Central memory CD8-positive, alpha-beta T cell (primary cell): ENCODE measurements at regions not wholly inside any gene's neighbourhood (a gene's known extent, or its start where the extent isn't known, plus 50 kb on each side); places are given as distances from the start of the nearest gene placed in this dataset.

Experiments
- ATAC-seq: fragments of 150-1000 bp; cut with Tn5 transposase; replicated peaks from 2 replicates; pipeline ENCODE4 v1.10.0; 2022; ENCODE audit warnings: mild to moderate bottlenecking, moderate FRiP score, moderate number of reproducible peaks; ENCODE audit not compliant: poor library complexity, severe bottlenecking; ENCODE audit errors: extremely low read depth
- DNase-seq, 2 donors: peaks; one replicate each; pipeline ENCODE4 v3.0.0; 2021; ENCODE audit warnings: low spot score in 2 of 2
- H3K27ac Mint-ChIP-seq: one replicate; pipeline ENCODE4 v1.8.0; 2022; ENCODE audit warnings: low read depth, mild to moderate bottlenecking, moderate library complexity, mixed read lengths
- H3K27me3 Mint-ChIP-seq: one replicate; pipeline ENCODE4 v1.8.0; 2022; ENCODE audit warnings: mixed read lengths
- H3K36me3 Mint-ChIP-seq: one replicate; pipeline ENCODE4 v1.8.0; 2022; ENCODE audit warnings: mild to moderate bottlenecking, moderate library complexity, mixed read lengths; ENCODE audit not compliant: insufficient read depth
- H3K4me1 Mint-ChIP-seq: one replicate; pipeline ENCODE4 v1.8.0; 2022; ENCODE audit warnings: mixed read lengths
- H3K4me3 Mint-ChIP-seq: one replicate; pipeline ENCODE4 v1.8.0; 2022; ENCODE audit warnings: mild to moderate bottlenecking, moderate library complexity, mixed read lengths
- H3K9me3 Mint-ChIP-seq: one replicate; pipeline ENCODE4 v1.8.0; 2022; ENCODE audit warnings: mixed read lengths

DNA sequence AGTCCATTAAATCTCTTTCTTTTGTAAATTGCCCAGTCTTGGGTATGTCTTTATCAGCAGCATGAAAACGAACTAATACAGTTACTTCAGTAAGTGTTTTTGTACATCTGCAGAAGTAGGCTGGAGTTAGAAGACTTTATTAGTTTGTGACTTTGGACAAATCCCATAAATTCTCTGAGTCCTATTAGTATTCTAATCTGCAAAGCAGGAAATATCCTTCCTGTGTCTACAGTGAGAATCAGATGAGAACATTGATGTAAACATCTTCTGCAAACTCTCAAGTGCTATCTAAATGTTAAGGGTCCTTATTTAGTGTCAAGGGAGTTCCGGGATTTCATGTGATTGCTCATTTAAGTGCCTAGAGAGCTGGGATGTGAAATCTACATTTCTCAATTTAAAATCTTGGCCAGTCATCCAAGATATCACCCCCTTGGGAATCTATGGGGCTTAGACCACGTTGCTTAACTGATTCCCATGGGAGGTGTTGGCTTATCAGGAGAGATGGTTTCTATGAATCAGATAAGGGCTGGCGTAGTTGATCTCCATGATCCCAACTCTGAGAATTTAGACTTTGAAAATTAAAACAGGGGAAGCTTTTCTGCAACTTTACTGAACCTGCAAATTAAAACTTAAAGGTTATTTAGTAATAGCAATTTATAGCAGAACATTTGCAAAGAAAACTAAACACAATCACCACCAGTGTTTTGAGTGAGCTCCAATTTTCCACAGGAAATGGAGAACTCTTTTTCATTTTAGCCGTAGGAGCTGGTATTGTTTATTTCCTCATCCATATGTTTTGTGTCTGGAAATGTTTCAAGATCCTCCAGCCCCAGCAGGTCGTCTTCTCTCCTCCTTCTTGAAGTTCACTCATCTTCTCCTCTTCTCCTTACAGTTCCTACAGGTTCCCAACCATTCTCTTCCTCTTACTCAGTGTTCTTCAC is 241.6 kb upstream of the CD180 start:
- Mint-ChIP-seq H3K4me1 (no peaks in the 10 kb centered on the region), H3K36me3 (no peaks in the 10 kb centered on the region), H3K27me3 (no peaks in the 10 kb centered on the region), H3K27ac (no peak overlapping the region), H3K4me3 (no peak overlapping the region), H3K9me3 (no peaks in the 10 kb centered on the region)
- DNase-seq (no peak), ATAC-seq (no peak)

DNA sequence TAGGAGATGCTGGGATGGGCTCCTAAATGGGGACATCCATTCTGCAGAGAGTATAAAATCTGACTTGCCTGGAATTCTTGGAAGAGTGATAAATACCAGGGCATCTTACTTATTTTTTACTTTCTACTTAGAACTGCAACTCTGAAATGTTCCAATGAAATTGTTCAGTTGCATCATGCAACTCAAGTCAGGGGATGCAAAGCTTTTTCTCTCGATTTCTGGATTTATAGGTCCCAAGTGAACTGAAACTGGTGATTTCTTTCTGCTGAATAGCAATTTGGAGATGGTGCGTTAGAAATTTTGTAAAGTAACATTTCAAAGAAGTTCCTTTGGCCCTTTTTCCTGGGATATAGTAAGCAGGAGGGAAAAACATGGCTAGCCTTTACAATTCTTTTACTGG is 238.4 kb upstream of the CD180 start:
- Mint-ChIP-seq H3K27ac (no peak overlapping the region), H3K36me3 (no peaks in the 10 kb centered on the region), H3K27me3 (no peaks in the 10 kb centered on the region), H3K4me1 (no peaks in the 10 kb centered on the region), H3K4me3 (no peak overlapping the region), H3K9me3 (no peaks in the 10 kb centered on the region)
- no peak for DNase-seq
- no peak for ATAC-seq

DNA sequence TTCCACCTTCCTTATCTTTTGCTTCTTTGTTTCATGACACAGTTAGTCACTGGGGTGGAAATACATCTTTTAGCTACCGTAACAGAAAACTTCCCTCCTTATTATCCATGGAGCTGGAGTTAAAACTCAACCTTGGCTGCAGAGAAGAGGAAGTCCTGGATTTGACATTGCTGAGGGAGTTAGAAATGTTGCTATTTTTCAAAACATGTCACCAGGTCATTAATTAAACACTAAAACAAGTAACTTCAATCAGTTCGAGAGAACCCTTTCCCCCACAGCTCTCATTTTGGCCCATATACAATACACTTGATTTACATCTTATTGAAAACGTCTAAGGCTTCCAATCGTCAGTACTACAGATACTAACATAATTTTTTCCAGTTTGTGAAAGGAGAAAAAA is 237.9 kb upstream of the CD180 start:
- no peaks in the 10 kb centered on the region for H3K36me3 Mint-ChIP-seq
- ATAC-seq: no peak
- H3K4me1 Mint-ChIP-seq: no peaks in the 10 kb centered on the region
- no peak overlapping the region for H3K27ac Mint-ChIP-seq
- no peaks in the 10 kb centered on the region for H3K27me3 Mint-ChIP-seq
- no peak for DNase-seq
- no peak overlapping the region for H3K4me3 Mint-ChIP-seq
- no peaks in the 10 kb centered on the region for H3K9me3 Mint-ChIP-seq

DNA sequence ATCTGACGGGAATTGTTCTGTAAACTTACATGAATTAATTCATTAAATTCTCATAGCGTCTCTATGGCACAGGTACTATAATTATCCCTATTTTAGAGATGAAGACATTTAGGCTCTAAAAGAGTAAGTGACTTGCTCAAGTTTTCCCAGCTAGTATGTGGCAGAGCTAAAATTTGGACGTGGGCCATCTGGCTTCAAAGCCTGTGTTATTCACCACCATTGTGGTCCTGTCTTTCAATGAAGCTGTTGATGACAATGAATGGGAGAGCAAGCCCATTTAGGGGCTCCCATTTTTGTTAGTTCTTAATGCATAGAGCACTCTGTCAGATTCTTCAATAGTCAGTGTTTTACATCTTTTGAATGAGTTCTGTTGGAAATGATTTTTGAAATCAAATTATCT is 236.0 kb upstream of the CD180 start:
- H3K36me3 Mint-ChIP-seq: no peaks in the 10 kb centered on the region
- DNase-seq (no peak), ATAC-seq (no peak)
- H3K4me3 Mint-ChIP-seq: no peak overlapping the region
- H3K27me3 Mint-ChIP-seq: no peaks in the 10 kb centered on the region
- H3K27ac Mint-ChIP-seq: no peak overlapping the region
- no peaks in the 10 kb centered on the region for H3K4me1 Mint-ChIP-seq
- H3K9me3 Mint-ChIP-seq: no peaks in the 10 kb centered on the region

DNA sequence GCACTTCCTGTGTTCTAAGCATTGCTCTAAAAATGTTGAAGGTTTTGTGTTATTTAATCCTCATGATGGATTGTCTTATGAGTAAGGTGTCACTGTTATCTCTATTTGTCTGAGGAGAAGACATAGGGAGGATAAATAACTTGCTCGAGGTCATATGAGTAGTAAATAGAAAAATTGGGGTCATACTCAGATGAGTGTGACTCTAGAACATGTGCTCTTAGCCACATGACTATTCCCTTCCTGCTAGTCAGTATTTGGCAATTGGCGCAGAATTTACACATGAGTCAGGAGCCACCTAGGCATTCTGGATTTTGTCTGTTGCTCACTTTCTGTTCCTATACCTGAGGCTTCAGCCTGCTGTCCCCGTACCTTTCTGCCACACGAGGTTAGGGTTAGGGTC is 234.6 kb upstream of the CD180 start:
- ATAC-seq (no peak), DNase-seq (no peak)
- H3K4me1 Mint-ChIP-seq: no peaks in the 10 kb centered on the region
- no peaks in the 10 kb centered on the region for H3K27me3 Mint-ChIP-seq
- no peaks in the 10 kb centered on the region for H3K36me3 Mint-ChIP-seq
- H3K9me3 Mint-ChIP-seq: no peaks in the 10 kb centered on the region
- no peak overlapping the region for H3K4me3 Mint-ChIP-seq
- H3K27ac Mint-ChIP-seq: no peak overlapping the region

DNA sequence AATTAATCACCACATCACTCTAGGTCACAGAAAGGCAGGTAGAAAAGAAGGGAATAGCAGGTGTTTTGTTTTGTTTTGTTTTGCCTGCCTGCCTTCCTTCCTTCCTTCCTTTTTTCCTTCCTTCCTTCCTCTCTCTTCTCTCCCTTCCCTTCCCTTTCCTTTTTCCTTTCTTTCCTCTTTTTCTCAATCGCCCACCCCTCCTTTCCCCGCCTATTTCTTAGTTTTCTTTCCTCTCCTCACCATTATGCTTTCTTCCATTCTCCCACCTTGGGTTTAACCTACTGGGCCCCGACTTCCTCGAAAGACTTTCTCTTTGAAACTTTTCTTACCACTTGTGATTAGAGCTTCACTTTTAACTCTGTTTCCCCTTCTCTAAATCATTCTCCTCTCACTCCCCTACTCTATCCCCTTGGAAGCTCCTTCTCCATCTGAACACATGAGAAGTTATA is 231.3 kb upstream of the CD180 start:
- Mint-ChIP-seq H3K4me1 (no peaks in the 10 kb centered on the region), H3K36me3 (no peaks in the 10 kb centered on the region), H3K27ac (no peak overlapping the region), H3K4me3 (no peak overlapping the region), H3K9me3 (no peaks in the 10 kb centered on the region), H3K27me3 (no peaks in the 10 kb centered on the region)
- ATAC-seq: no peak
- DNase-seq: no peak

DNA sequence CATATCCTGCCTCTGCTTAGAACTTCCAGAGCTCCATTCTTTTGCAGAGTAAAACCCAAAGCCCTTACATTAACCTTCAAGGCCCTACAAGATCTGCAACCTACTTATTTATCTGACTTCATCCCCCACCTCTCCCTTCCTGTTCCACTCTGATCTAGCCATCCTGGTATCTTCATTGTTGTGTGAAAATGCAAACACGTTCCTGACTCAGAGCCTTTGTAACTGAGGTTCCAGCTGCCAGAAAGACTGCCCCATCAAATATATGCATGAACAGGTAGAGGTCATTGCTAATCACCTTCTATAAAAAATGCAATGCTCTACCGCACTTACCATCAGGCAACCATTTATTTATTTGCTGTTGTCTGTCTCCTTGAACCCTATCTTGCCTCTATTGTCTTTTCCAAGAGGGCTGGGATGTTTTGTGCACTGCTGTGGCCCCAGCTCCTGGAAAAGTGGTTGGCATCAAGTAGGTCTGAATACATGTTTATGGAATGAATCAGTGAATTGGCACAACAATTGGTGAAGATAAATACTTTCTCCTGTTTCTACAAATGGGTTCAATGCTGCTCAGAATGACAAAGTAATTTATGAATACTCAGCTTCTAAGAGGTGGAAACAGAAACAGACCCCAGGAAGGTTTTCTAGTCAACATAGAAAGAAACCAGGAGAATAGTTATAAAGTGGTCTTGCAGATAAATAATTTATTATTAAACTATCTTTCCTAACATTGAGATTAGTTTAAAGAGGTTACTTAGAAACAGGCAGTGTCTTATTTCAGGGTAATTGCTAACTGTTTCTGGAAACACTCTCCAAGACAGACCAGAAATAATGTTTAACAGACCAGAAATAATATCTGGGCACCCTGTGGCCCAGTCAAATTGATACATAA is 230.6 kb upstream of the CD180 start:
- Mint-ChIP-seq H3K36me3 (no peaks in the 10 kb centered on the region), H3K4me3 (no peak overlapping the region), H3K27me3 (no peaks in the 10 kb centered on the region), H3K9me3 (peaks cover 2% of the 10 kb centered on the region), H3K4me1 (no peaks in the 10 kb centered on the region), H3K27ac (no peak overlapping the region)
- ATAC-seq: no peak
- no peak for DNase-seq

DNA sequence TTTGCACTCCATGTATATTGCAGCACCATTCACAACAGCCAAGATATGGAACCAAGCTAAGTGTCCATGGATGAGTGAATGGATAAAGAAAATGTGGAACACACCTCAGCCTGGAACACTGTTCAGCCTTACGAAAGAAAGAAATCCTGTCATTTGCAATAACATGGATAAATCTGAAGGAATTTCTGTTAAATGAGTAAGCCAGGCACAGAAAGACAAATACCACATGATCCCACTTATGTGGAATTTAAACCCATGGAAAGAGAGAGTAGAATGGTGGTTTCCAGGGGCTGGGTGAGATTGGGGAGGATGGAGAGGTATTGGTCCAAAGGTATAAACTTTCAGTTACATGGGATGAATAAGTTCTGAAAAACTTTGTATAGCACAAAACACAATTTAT is 228.9 kb upstream of the CD180 start:
- H3K36me3 Mint-ChIP-seq: no peaks in the 10 kb centered on the region
- H3K4me3 Mint-ChIP-seq: no peak overlapping the region
- DNase-seq (no peak), ATAC-seq (no peak)
- H3K4me1 Mint-ChIP-seq: no peaks in the 10 kb centered on the region
- H3K9me3 Mint-ChIP-seq: peaks cover 13% of the 10 kb centered on the region
- no peaks in the 10 kb centered on the region for H3K27me3 Mint-ChIP-seq
- no peak overlapping the region for H3K27ac Mint-ChIP-seq

DNA sequence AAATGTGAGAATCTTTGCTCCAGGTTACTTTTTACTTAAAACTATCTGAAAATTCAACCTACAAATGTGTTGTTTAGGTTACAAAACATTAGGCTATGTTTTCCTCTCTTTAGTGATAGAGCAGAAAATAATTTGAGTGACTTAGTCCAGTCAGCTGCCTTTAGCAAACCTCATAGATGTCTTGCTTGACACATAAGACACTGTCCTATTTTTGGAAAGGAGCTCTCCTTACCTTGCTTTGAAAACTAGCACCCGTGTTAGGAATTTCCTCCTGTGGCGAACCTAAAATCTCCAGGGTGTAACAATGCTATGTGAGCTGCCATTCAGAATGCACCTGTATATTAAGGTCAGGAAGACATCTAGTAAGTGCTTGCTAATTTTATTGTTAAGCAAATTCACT is 221.2 kb upstream of the CD180 start:
- DNase-seq: no peak
- peaks cover 13% of the 10 kb centered on the region for H3K9me3 Mint-ChIP-seq
- no peak overlapping the region for H3K27ac Mint-ChIP-seq
- no peaks in the 10 kb centered on the region for H3K36me3 Mint-ChIP-seq
- peaks cover 9% of the 10 kb centered on the region for H3K4me1 Mint-ChIP-seq
- no peak for ATAC-seq
- H3K4me3 Mint-ChIP-seq: no peak overlapping the region
- H3K27me3 Mint-ChIP-seq: no peaks in the 10 kb centered on the region

DNA sequence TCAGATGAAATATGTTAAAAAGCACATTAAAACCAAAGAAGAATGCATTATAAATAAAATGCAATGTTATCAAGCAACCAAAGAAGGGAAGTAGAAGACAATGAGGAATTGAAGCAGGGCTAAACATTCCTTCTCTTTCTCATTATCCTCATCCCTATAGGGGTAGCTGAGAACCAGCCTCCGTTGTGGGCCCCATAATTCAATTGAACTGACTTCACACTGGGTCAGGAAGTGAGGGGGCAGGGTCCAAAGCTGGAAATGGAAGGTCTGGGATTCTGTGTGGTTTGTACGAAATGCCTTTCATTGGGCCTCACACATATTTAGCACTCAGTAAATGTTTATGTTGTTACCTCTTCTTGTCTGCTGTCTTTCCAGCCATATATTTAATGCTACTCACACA is 220.4 kb upstream of the CD180 start:
- Mint-ChIP-seq H3K4me3 (no peak overlapping the region), H3K9me3 (peaks cover 8% of the 10 kb centered on the region), H3K36me3 (no peaks in the 10 kb centered on the region), H3K27me3 (no peaks in the 10 kb centered on the region), H3K4me1 (peaks cover 9% of the 10 kb centered on the region), H3K27ac (no peak overlapping the region)
- no peak for ATAC-seq
- DNase-seq: no peak

DNA sequence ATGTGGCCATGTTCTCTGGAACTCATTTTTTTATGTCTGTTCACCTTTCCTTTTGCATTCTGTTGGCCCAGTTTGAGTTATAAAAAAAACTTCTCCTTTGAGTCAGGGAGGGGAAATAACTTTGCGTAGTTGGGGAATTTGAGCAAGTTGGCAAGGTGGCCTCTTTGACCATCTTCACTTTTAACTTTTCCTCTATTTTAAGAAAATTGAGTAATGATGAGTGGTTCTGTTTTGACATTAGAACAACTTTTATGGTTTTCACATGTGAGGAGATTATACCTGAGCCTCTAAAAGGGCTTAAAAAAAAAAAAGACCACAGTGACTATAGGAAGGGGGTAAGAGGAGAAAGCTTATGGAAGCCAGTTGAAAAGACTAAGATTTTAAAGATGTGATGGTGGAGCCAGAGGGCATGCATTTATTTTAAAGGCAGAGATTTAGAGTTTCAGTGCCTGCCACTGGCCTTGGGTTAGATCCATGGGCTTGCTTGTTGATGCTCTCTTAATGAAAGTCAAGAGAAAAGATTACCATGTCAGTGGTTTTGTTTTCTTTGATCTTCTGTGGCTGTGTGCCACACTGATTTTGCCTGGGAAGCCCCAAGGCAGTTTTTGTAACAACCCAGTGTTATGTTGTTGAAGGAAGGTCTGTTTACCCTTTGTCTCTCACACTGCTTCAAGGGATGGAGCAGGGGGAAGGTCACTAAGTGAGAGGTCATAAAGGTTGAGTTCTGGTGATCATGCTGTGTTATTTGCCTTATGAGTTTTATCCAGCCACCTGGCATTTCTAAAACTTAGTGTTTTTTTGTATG is 219.7 kb upstream of the CD180 start:
- Mint-ChIP-seq H3K36me3 (no peaks in the 10 kb centered on the region), H3K4me3 (no peak overlapping the region), H3K4me1 (peaks cover 9% of the 10 kb centered on the region), H3K9me3 (peaks cover 4% of the 10 kb centered on the region), H3K27me3 (no peaks in the 10 kb centered on the region), H3K27ac (no peak overlapping the region)
- ATAC-seq: peak; percentile 43
- no peak for DNase-seq

DNA sequence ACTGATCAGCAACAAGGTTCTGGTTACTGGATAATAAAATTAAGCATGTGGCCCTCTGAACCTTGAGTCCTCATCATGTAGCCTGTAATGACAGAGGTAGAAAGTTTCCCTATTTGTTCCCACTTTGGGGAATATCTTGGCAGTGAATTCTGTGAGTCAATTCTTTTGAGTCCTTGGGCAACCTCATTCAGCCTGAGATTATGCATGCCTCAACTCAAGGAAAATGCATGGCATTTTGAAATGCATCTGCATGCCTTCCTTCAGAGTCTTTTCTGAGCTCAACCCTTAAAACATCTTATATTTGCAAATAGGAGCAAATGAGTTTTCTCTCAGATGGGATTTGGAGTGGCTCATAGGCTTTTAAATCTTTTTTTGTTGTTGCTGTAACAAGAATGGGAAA is 218.1 kb upstream of the CD180 start:
- no peaks in the 10 kb centered on the region for H3K36me3 Mint-ChIP-seq
- H3K27me3 Mint-ChIP-seq: no peaks in the 10 kb centered on the region
- ATAC-seq (no peak), DNase-seq (no peak)
- H3K4me1 Mint-ChIP-seq: peaks cover 9% of the 10 kb centered on the region
- H3K4me3 Mint-ChIP-seq: no peak overlapping the region
- no peaks in the 10 kb centered on the region for H3K9me3 Mint-ChIP-seq
- H3K27ac Mint-ChIP-seq: no peak overlapping the region
